MG63 (cell line): ENCODE measurements at regions not wholly inside any gene's neighbourhood (a gene's known extent, or its start where the extent isn't known, plus 50 kb on each side); places are given as distances from the start of the nearest gene placed in this dataset.
"Not testable (repeated sequence)": the region's sequence is repeated elsewhere in the genome, so short reads cannot be mapped to it uniquely, and the experiment has no call there.

Experiments used
- DNase-seq: peaks from one replicate; pipeline ENCODE4 v3.0.0-alpha.2; 2020
- H3K27me3 ChIP-seq: fragments of 250-450 bp; sonication (Bioruptor Pico); 2 replicates; pipeline ENCODE4 v1.5.1; 2020; ENCODE audit warnings: mild to moderate bottlenecking, moderate library complexity
- H3K36me3 ChIP-seq: fragments of 250-450 bp; sonication (Bioruptor Pico); 2 replicates; pipeline ENCODE4 v1.5.1; 2020; ENCODE audit warnings: mild to moderate bottlenecking, moderate library complexity
- H3K4me3 ChIP-seq: fragments of 250-450 bp; sonication (Bioruptor Pico); 2 replicates; pipeline ENCODE4 v1.5.1; 2020; ENCODE audit warnings: mild to moderate bottlenecking, moderate library complexity
- H3K9me3 ChIP-seq: fragments of 250-450 bp; sonication (Bioruptor Pico); 2 replicates; pipeline ENCODE4 v1.5.1; 2020; ENCODE audit warnings: mild to moderate bottlenecking, moderate library complexity

DNA sequence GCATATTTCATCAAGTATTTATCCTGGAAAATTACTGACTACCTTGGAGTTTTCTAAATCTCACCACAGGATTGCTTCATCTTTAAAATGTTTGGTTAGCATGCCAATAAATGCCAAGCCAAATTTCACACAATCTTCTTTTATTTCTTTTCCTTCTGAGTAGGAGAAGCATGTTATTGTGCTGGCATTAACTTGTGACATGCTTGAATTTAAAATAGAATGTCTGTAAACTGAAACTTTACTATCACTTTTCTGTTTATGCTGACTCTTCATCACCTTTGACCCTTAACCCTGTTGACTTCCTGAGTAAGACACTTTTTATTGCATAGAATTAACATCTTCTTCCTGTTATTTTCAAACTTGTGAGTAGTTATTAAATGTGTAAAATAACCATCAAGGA, 56.2 kb upstream of the LRRTM4 start:
- no peak overlapping the region for H3K4me3 ChIP-seq
- no peaks in the 10 kb centered on the region for H3K9me3 ChIP-seq
- no peaks in the 10 kb centered on the region for H3K36me3 ChIP-seq
- no peak for DNase-seq
- H3K27me3 ChIP-seq = no peaks in the 10 kb centered on the region

GRCh38 chr2:77579076-77579769, 57.0 kb upstream of the LRRTM4 start:
- H3K27me3 ChIP-seq = no peaks in the 10 kb centered on the region
- H3K9me3 ChIP-seq = no peaks in the 10 kb centered on the region

GRCh38 chr2:77588438-77588837, 66.3 kb upstream of the LRRTM4 start:
- no peaks in the 10 kb centered on the region for H3K27me3 ChIP-seq
- H3K4me3 ChIP-seq = no peak overlapping the region
- H3K36me3 ChIP-seq = no peaks in the 10 kb centered on the region
- H3K9me3 ChIP-seq = no peaks in the 10 kb centered on the region
- DNase-seq = no peak

More at GRCh38 chr2:77579076-77579769, 57.0 kb upstream of the LRRTM4 start:
- no peak for DNase-seq
- H3K4me3 ChIP-seq = no peak overlapping the region
- H3K36me3 ChIP-seq = no peaks in the 10 kb centered on the region

- Histone ChIP-seq H3K4me3 (no peak overlapping the region), H3K9me3 (no peaks in the 10 kb centered on the region), H3K27me3 (no peaks in the 10 kb centered on the region), H3K36me3 (no peaks in the 10 kb centered on the region)
- no peak for DNase-seq
Observed at GRCh38 chr2:77590298-77590917, 68.2 kb upstream of the LRRTM4 start.

DNA sequence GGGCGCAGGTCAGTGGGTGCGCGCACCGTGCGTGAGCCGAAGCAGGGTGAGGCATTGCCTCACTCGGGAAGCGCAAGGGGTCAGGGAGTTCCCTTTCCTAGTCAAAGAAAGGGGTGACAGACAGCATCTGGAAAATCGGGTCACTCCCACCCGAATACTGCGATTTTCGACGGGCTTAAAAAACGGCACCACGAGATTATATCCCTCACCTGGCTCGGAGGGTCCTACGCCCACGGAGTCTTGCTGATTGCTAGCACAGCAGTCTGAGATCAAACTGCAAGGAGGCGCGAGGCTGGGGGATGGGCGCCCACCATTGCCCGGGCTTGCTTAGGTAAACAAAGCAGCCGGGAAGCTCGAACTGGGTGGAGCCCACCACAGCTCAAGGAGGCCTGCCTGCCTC, 70.8 kb upstream of the LRRTM4 start:
- H3K4me3 ChIP-seq, DNase-seq: not testable (repeated sequence)

DNA sequence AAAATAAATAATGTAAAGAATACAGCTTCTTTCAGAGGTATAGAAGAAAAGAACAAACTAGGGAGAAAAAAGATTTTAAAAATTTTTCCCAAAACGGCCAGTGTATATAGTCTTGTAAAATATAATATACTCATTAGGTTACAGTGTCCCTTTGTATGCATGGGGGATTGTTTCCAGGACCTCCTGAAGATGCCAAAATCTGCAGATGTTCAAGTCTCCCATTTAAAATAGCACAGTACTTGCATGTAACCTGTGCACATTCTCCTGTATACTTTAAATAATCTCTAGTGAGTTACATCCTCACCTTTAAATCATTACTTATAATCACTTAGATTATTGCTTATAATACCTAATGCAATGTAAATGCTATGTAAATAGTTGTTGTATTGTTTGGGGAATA, 80.6 kb upstream of the LRRTM4 start:
- DNase-seq = no peak
- H3K9me3 ChIP-seq = no peaks in the 10 kb centered on the region
- H3K36me3 ChIP-seq = no peaks in the 10 kb centered on the region
- H3K27me3 ChIP-seq = no peaks in the 10 kb centered on the region
- no peak overlapping the region for H3K4me3 ChIP-seq

More for the DNA sequence above, 70.8 kb upstream of the LRRTM4 start:
- not testable (repeated sequence) for H3K27me3 ChIP-seq, H3K36me3 ChIP-seq, H3K9me3 ChIP-seq

DNA sequence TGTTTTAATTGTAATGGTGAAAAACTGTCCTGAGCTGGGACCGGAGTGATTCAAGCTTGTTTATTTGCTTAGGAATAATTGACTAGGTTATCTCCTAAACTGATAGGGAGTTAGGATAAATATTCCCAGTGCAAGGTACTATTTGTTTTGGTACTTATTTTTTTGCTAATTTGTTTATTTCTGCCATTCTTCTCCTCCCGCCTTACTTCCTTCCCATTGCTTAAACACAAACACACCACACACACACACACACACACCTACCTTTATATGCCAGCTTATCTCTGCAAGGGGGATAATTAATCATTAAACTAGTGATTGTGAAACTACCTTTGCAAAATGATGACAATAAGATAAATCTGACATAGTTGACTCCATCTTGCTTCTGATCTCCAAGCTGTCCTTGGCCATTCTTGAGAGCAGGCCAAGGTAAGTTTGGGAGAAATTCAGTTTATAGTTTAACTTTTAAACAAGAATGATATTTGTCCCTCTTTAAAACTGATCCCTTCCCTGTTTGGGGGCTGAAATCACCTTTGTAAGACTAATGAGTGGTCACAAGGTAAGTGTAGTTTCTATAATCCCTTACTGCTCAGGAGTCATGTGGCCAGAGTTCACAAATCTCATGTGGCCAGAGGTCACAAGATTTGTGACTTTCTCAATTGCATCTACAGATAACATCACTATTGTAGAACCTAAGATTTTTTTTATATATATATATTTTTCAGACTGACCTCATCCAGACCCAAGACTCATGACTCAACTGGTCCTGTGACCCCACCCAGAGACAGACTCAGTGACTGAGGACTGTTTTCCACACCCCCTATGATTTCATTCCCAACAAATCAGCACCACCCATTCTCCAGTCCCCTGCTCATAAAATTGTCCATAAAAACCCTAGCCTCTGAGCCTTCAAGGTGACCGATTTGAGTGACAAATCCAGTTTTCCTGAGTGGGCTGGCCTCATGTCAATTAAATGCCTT, 83.1 kb upstream of the LRRTM4 start:
- no peak for DNase-seq
- H3K27me3 ChIP-seq = no peaks in the 10 kb centered on the region
- H3K9me3 ChIP-seq = no peaks in the 10 kb centered on the region
- H3K4me3 ChIP-seq = no peak overlapping the region
- H3K36me3 ChIP-seq = no peaks in the 10 kb centered on the region

GRCh38 chr2:77608510-77608909, 86.3 kb upstream of the LRRTM4 start:
- no peaks in the 10 kb centered on the region for H3K36me3 ChIP-seq
- DNase-seq = no peak
- no peaks in the 10 kb centered on the region for H3K27me3 ChIP-seq
- H3K4me3 ChIP-seq = no peak overlapping the region
- no peaks in the 10 kb centered on the region for H3K9me3 ChIP-seq

DNA sequence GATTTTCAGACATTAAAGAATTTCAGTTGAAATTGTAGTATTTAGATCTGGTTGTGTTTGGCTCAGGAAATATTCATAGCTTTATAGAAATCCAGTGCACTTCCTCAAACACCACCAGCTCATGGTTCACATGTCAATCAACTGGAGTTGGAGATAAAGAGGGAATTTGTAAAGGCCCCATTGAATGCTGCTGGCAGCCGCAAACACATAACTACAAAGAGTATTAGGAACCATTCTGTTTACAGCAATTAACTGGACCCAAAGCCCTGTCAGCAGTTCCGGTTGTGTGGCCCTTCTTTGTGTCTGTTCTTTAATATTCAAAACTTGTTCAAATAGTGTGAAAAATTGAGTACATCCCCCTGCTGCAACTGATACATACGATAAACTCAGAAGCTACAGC, 107.4 kb upstream of the LRRTM4 start:
- Histone ChIP-seq H3K4me3 (no peak overlapping the region), H3K36me3 (no peaks in the 10 kb centered on the region), H3K27me3 (no peaks in the 10 kb centered on the region), H3K9me3 (no peaks in the 10 kb centered on the region)
- no peak for DNase-seq

DNA sequence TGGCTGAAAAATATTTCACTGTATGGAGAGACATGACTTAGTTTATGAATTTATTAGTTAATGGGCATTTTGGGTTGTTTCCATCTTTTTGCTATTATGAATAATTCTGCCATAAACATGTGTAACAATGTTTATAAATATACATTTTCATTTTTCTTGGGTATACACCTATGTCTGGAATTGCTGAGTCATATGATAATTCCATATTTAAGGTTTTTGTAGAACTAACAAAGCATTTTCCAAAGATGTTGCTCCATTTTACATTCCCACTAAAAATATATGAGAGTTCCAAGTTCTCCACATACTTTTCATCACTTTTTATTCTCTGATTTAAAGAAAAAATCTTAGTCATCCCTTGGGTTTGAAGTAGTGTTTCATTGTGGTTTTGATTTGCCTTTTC, 108.8 kb upstream of the LRRTM4 start:
- Histone ChIP-seq H3K9me3 (no peaks in the 10 kb centered on the region), H3K27me3 (no peaks in the 10 kb centered on the region), H3K4me3 (no peak overlapping the region), H3K36me3 (no peaks in the 10 kb centered on the region)
- no peak for DNase-seq

DNA sequence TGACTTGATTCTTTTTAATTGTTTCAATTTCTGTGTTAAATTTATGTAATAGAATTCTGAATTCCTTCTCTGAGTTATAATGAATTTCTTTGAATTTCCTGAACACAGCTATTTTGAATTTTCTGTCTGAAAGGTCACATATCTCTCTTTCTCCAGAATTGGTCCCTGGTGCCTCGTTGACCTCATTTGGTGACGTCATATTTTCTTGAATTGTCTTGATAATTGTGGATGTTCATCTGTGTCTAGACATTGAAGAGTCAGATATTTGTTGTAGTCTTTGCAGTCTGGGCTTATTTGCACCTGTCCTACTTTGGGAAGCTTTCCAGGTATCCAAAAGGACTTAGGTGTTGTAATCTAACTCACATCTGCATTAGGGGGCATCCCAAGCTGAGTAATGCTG, 111.4 kb upstream of the LRRTM4 start:
- H3K36me3 ChIP-seq = no peaks in the 10 kb centered on the region
- H3K9me3 ChIP-seq = no peaks in the 10 kb centered on the region
- no peaks in the 10 kb centered on the region for H3K27me3 ChIP-seq
- no peak for DNase-seq
- H3K4me3 ChIP-seq = no peak overlapping the region

DNA sequence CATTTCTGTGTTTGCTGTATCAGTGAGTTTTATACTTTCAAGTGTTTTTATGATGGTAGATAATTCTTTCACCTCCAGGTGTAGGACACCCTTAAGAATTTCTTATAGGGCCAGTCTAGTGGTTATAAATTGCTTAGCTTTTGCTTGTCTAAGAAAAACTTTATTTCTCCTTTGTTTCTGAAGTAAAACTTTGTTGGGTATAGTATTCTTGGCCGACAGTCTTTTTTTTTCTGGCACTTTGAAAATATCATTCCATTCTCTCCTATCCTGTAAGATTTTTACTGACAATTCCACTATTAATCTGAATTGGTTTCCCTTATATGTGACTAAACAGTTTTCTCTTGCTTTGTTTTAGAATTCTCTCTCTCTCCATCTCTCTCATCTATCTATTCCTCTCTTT, 118.7 kb upstream of the LRRTM4 start:
- H3K4me3 ChIP-seq = no peak overlapping the region
- no peak for DNase-seq
- no peaks in the 10 kb centered on the region for H3K9me3 ChIP-seq
- H3K36me3 ChIP-seq = no peaks in the 10 kb centered on the region
- H3K27me3 ChIP-seq = no peaks in the 10 kb centered on the region

- no peaks in the 10 kb centered on the region for H3K36me3 ChIP-seq
- no peaks in the 10 kb centered on the region for H3K27me3 ChIP-seq
- H3K9me3 ChIP-seq = no peaks in the 10 kb centered on the region
- no peak for DNase-seq
- no peak overlapping the region for H3K4me3 ChIP-seq
Observed at GRCh38 chr2:77642339-77642738, 120.2 kb upstream of the LRRTM4 start.

GRCh38 chr2:77649856-77650255, 127.7 kb upstream of the LRRTM4 start:
- Histone ChIP-seq H3K36me3 (no peaks in the 10 kb centered on the region), H3K9me3 (no peaks in the 10 kb centered on the region), H3K27me3 (no peaks in the 10 kb centered on the region), H3K4me3 (no peak overlapping the region)
- no peak for DNase-seq

DNA sequence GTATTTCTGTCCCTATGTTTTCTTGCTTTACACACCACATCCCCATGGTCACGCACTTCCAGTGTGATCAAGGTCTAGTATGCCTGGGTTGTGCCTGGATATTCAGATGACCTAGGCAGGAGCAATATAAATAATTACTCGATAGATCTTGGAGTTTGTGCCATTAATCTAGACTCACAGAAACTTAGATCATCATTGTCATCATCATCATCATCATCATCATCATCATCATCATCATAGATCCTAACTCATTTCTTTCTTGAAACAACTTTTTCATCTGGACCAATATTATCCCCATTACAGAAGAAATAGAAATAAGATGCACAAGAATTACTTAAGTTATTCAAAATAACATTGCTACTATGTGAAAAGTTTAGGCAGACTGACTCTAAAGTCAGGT, 130.3 kb upstream of the LRRTM4 start:
- DNase-seq = no peak
- H3K9me3 ChIP-seq = no peaks in the 10 kb centered on the region

DNA sequence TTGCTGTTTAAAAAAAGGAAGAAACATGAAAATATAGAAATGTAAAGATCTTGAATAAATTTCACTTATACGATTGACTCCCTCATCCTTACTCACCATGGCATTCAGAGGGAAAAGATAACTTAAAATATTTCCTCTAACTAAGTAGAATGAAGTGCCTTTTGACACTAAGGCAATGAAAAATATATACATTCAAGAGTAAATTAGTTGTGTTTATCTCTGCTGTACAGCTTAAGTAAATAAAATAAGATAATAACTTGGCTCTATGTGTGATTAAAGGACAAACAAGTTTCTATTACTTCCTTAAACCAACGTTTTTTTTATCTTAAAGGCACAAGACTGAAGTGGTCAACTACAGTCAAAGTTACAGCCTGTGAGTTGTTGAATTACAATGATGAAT, 142.3 kb upstream of the LRRTM4 start:
- H3K36me3 ChIP-seq = no peaks in the 10 kb centered on the region
- no peaks in the 10 kb centered on the region for H3K9me3 ChIP-seq
- H3K4me3 ChIP-seq = no peak overlapping the region
- no peak for DNase-seq
- H3K27me3 ChIP-seq = no peaks in the 10 kb centered on the region

More for the DNA sequence above, 130.3 kb upstream of the LRRTM4 start:
- Histone ChIP-seq H3K36me3 (no peaks in the 10 kb centered on the region), H3K27me3 (no peaks in the 10 kb centered on the region), H3K4me3 (no peak overlapping the region)

- Histone ChIP-seq H3K27me3 (no peaks in the 10 kb centered on the region), H3K4me3 (no peak overlapping the region), H3K36me3 (no peaks in the 10 kb centered on the region), H3K9me3 (no peaks in the 10 kb centered on the region)
- no peak for DNase-seq
Observed at GRCh38 chr2:77666251-77666980, 144.2 kb upstream of the LRRTM4 start.
